HG02623 (cell line): ENCODE measurements at regions not wholly inside any gene's neighbourhood (a gene's known extent, or its start where the extent isn't known, plus 50 kb on each side); places are given as distances from the start of the nearest gene placed in this dataset.

Source experiments
- ATAC-seq: cut with Tn5 transposase; IDR thresholded peaks from one replicate; pipeline ENCODE4 v1.9.1; 2021; ENCODE audit warnings: moderate library complexity; ENCODE audit not compliant: unreplicated experiment

- no peak for ATAC-seq
Measured at GRCh38 chr21:18191139-18191538, 53.5 kb upstream of the CHODL start.

- no peak for ATAC-seq
Measured at GRCh38 chr21:18178509-18178908, 66.1 kb upstream of the CHODL start.

- ATAC-seq = no peak
Measured at GRCh38 chr21:18174370-18174769, 70.3 kb upstream of the CHODL start.

GRCh38 chr21:18170829-18171228 lies 73.8 kb upstream of the CHODL start:
- ATAC-seq = no peak

GRCh38 chr21:18170221-18170620 lies 74.4 kb upstream of the CHODL start:
- ATAC-seq = no peak

DNA sequence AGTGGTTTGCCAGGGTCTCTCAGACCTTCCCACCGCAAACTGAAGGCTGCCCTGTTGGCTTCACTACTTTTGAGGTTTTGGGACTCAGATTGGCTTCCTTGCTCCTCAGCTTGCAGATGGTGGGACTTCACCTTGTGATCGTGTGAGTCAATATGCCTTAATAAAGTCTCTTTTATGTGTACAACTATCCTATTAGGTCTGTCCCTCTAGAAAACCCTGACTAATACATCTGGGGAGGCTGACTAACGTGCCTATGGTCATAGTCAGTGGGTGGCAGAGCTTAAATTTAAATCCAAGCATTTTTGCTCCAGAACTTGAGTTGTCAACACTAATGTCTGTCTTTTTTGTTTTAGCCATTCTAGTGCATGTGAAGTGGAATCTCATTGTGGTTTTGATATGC lies 76.5 kb upstream of the CHODL start:
- ATAC-seq = no peak

DNA sequence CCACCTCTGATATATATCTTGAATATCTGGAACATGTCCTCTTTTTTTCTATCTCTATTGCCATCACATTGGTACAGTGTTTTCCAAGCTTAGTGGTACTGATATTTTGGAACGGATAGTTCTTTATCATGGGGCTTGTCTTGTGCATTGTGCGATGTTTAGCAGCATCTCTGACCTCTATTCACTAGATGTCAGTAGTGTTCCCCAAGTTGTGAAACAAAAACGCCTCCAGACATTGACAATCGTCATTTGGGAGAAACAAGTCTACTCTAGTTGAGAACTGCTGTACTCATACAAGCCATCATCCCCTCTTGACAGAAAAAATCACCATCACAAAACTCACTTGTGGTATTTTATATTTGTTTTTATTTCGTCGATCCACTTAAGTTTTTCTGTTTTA lies 79.7 kb upstream of the CHODL start:
- ATAC-seq = no peak

DNA sequence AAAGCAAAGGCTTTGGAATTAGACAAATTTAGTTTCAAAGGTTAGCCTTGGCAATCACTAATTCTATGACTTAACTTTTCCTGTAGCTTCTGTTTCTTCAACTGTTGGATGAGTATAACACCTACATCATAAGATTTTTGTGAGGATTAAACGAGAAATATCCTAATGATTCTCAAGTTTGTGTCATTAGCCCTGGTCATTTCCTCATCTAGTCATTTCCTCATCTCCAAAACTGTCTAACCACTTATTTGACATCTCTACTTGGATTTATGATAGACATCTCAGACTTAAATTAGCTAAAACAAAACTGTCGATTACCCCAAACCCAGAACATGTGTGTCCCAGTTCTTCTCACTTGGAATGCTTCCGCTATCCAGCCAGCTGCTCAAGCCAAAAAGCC lies 80.2 kb upstream of the CHODL start:
- ATAC-seq = no peak

DNA sequence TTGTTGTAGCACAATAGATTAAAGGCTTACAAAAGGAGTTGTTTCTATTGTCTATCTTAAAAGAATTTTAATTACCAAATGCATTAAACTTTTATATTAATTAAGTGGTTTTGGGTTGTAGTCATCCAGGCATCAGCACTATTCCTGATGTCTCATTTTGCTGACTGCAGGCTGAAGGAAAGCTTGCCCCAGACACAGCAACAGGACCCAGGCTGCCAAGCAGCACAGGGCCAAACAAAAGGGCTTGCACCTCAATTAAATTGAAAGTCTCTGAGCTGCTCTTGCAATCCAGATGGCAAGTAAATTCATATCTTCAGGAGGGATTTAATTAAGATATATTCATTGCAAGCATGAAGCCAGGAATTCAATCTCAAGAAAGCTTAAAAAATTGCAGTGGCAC lies 80.7 kb upstream of the CHODL start:
- ATAC-seq = no peak

- ATAC-seq = no peak
Measured at GRCh38 chr21:18161841-18162240, 82.8 kb upstream of the CHODL start.

DNA sequence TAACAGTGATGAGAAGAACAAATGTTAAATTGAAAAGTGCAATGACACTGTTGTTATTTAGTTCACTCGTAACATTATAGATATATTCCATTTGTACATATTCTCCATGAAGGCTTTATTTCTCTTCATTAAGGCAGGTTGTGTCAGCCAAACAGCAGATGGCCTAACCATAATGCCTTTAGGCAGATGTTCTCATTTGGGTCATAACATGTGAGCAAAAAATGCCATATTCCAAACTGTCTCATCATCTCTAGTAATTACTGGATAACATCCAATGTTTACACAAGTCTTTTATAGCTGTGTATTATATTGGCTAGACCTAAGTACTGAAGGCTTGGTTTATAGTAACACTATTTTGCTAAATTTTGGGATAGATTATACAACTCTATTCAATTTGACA lies 87.2 kb upstream of the CHODL start:
- no peak for ATAC-seq

- ATAC-seq = no peak
Measured at GRCh38 chr21:18155508-18156193, 89.0 kb upstream of the CHODL start.

- ATAC-seq = no peak
Measured at GRCh38 chr21:18153063-18153462, 91.6 kb upstream of the CHODL start.

- ATAC-seq = no peak
Measured at GRCh38 chr21:18152371-18152770, 92.3 kb upstream of the CHODL start.

DNA sequence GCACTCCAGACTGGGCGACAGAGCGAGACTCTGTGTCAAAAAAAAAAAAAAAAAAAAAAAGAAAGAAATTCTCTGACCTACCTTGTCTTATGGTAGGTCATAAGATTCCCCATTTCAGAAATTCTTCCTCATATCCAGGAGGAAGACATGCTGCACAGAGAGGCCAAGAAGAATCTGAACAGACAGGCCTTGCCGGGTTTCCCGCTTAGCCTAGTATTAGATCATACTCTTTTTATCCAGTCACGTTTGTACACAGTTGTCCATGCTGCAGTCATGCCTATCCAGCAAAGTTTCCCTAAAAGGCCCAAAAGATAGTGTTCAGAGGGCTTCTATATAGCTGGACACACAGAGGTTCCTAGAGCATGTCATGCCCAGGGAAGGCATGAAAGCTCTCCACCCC lies 93.6 kb upstream of the CHODL start:
- ATAC-seq = no peak

DNA sequence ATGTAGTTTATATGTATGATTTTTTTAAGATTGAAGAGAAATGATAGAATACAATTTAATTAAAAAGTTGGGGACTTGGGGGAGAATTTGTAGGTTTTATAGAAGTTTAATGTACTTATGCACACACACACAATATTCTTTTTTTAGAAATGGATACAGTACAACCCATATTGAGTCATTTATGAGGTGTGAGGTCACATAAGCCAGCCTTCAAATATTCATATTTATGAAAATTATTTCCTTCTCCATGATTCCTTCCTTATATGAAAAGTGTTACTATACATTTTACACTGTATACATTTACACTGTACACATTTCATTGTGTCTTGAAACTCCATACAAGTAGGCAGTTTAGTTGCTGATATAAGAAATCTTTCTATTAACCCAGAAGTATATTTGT lies 96.2 kb upstream of the CHODL start:
- no peak for ATAC-seq

GRCh38 chr21:18147678-18148077 lies 97.0 kb upstream of the CHODL start:
- ATAC-seq = no peak

DNA sequence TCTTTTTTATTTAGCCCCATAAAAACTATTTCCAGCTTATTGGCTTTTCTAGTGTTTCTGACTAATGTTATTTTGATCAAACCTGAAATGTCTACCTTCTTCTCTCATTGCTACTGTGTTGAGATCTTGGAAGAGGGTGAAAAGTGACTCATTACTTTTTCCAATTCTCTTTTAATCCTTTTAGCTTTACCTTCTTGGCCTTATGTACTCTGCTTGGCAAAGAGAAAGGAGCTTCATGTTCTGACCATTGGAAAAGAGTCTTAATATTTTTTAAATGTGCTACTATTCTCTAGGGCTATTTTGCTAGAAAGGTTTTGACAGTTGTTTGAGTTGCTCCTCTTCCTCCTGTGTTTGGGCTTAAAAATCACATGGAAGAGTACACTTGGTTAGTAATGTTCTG lies 97.8 kb upstream of the CHODL start:
- no peak for ATAC-seq

- ATAC-seq = no peak
Measured at GRCh38 chr21:18144339-18144738, 100.3 kb upstream of the CHODL start.

DNA sequence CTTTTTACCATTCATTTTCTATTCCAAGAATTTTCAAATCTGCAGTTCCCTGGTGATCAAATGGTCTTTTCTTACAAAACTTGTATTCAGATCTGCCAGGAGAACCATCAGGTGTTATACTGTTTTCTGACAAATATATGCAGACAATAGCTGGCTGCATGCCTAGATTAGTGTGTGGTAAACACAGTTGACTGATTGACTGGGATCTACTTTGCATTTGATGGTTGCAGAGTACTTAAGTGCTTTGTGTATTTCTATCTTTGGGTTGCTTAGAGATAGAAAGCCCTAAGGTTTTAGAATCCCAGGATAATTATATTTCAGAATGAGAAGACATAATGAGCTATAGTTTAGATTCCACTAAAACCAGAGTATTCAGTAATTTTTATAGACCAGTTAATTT lies 102.0 kb upstream of the CHODL start:
- no peak for ATAC-seq

DNA sequence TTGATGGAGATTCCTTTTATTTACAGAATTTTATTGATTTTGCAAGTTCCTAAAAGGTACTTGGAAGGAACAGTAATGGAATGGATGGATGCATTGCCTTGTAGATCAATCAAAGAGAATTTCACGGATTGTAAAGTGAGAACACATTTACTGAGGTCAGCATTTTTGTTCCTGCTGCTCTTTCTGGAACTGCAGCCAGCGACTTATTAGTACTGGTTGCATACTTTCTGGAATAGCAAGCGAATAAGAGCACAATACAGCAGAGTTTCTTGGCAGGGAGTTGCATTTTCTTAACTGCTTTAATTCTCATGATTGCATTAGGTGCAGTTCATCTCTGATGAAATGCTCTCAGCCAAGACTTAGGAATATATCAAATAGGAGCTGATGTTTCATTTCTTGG lies 106.1 kb upstream of the CHODL start:
- ATAC-seq = no peak

DNA sequence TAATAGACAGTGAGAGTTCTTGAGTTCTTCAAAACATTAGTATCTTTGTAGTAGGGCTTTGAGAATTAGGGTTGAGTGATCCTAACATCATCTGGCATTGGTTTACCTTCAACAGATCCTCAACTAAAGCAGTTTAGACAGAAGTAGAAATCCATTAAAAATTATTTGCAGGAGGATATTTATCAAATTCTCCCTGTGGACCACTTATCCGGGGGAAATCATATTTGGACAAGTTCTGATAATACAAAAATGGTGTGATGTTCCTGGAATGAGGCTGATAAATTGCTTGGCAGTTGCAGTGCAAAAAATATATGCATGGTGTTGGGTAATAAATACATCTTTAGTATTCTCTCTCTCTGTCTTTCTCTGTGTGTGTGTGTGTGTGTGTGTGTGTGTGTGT lies 115.1 kb upstream of the CHODL start:
- no peak for ATAC-seq

GRCh38 chr21:18118566-18118965 lies 126.1 kb upstream of the CHODL start:
- ATAC-seq = no peak

GRCh38 chr21:18117176-18117575 lies 127.5 kb upstream of the CHODL start:
- no peak for ATAC-seq
